Vagina (tissue), 2 donors: ENCODE measurements at regions not wholly inside any gene's neighbourhood (a gene's known extent, or its start where the extent isn't known, plus 50 kb on each side); places are given as distances from the start of the nearest gene placed in this dataset.

Source experiments
- DNase-seq, 2 donors: peaks; one replicate each; pipeline ENCODE4 v3.0.0-alpha.2; 2017; ENCODE audit errors: extremely low spot score in 2 of 2
- H3K27ac ChIP-seq: fragments of 200-600 bp; sonication (generic); one replicate; pipeline ENCODE4 v1.5.1; 2019
- H3K27me3 ChIP-seq: fragments of 200-600 bp; sonication (generic); one replicate; pipeline ENCODE4 v1.5.1; 2019
- H3K36me3 ChIP-seq, 2 donors: fragments of 200-600 bp; sonication (generic); one replicate each; pipeline ENCODE4 v1.5.1; 2017 to 2019
- H3K4me1 ChIP-seq: fragments of 200-600 bp; sonication (generic); one replicate; pipeline ENCODE4 v1.5.1; 2019
- H3K4me3 ChIP-seq, 2 donors: fragments of 200-600 bp; sonication (generic); 1 replicate in 1 of 2; 2 replicates in 1 of 2; pipeline ENCODE4 v1.5.1; 2016 to 2019
- H3K9me3 ChIP-seq: fragments of 200-600 bp; sonication (generic); one replicate; pipeline ENCODE4 v1.5.1; 2019
- CTCF ChIP-seq, 3 experiments: fragments of 450-650 bp in 2 of 3; fragments of 200-600 bp in 1 of 3; sonication (generic) in 1 of 3; IDR thresholded peaks; one replicate each; pipeline ENCODE4 v1.5.1; 2017 to 2019; ENCODE audit warnings: antibody characterized with exemption in 3 of 3, mild to moderate bottlenecking in 2 of 3, moderate library complexity in 2 of 3
- POLR2A ChIP-seq, 2 donors: fragments of 450-650 bp; IDR thresholded peaks; one replicate each; pipeline ENCODE4 v1.6.1; 2017; ENCODE audit warnings: antibody characterized with exemption in 2 of 2, mild to moderate bottlenecking in 2 of 2, moderate library complexity in 2 of 2
- POLR2AphosphoS5 ChIP-seq, 2 donors: sonication (generic); formaldehyde crosslinking; IDR thresholded peaks; one replicate each; pipeline ENCODE4 v1.9.0; 2017; ENCODE audit warnings: antibody characterized with exemption in 2 of 2, mild to moderate bottlenecking in 2 of 2, low read depth in 1 of 2; ENCODE audit not compliant: insufficient read depth in 1 of 2
- intact Hi-C: fragments of 100-400 bp; cut with DNase I; formaldehyde crosslinking; loops from one replicate; pipeline ENCODE4 v1.15.1; 2023

GRCh38 chr1:116288201-116288598, 84.8 kb upstream of the ATP1A1 start:
- DNase-seq, result no peak
- no peak overlapping the region for H3K4me3 ChIP-seq
- no peaks in the 10 kb centered on the region for H3K27me3 ChIP-seq
- H3K36me3 ChIP-seq, result no peaks in the 10 kb centered on the region
- H3K27ac ChIP-seq, result no peak overlapping the region
- H3K9me3 ChIP-seq, result no peaks in the 10 kb centered on the region
- intact Hi-C loops, result no loop called here
- H3K4me1 ChIP-seq, result peaks cover 33% of the 10 kb centered on the region
- no peak for TF ChIP-seq POLR2AphosphoS5 (IDR thresholded peaks at IDR 0.05; ENCODE audit: insufficient read depth in 1 of 2, low read depth in 1 of 2)

- no peaks in the 10 kb centered on the region for H3K36me3 ChIP-seq
- H3K27me3 ChIP-seq, result no peaks in the 10 kb centered on the region
- intact Hi-C loops, result no loop called here
- TF ChIP-seq POLR2A (IDR thresholded peaks at IDR 0.05), result no peak
- TF ChIP-seq POLR2AphosphoS5 (IDR thresholded peaks at IDR 0.05; ENCODE audit: insufficient read depth in 1 of 2, low read depth in 1 of 2), result peak in 1 of 2 donors; percentile 15
- TF ChIP-seq CTCF (IDR thresholded peaks at IDR 0.05), result no peak
- no peak overlapping the region for H3K27ac ChIP-seq
- no peaks in the 10 kb centered on the region for H3K9me3 ChIP-seq
- H3K4me1 ChIP-seq, result peaks cover 33% of the 10 kb centered on the region
- H3K4me3 ChIP-seq, result no peak overlapping the region
- no peak for DNase-seq
These were observed 83.9 kb upstream of the ATP1A1 start for GRCh38 chr1:116289193-116289592.

GRCh38 chr1:116290085-116290705, 82.8 kb upstream of the ATP1A1 start:
- no peak for TF ChIP-seq CTCF (IDR thresholded peaks at IDR 0.05)
- no peak for TF ChIP-seq POLR2A (IDR thresholded peaks at IDR 0.05)
- peak in 1 of 2 donors; percentile 28 for TF ChIP-seq POLR2AphosphoS5 (IDR thresholded peaks at IDR 0.05; ENCODE audit: insufficient read depth in 1 of 2, low read depth in 1 of 2)
- no peak for DNase-seq
- H3K4me3 ChIP-seq, result no peak overlapping the region
- H3K27me3 ChIP-seq, result no peaks in the 10 kb centered on the region
- no peak overlapping the region for H3K27ac ChIP-seq
- peaks cover 33% of the 10 kb centered on the region for H3K4me1 ChIP-seq
- H3K36me3 ChIP-seq, result no peaks in the 10 kb centered on the region
- intact Hi-C loops, result no loop called here
- H3K9me3 ChIP-seq, result no peaks in the 10 kb centered on the region

- H3K27ac ChIP-seq, result no peak overlapping the region
- DNase-seq, result no peak
- no peak for TF ChIP-seq POLR2A (IDR thresholded peaks at IDR 0.05)
- no peak for TF ChIP-seq POLR2AphosphoS5 (IDR thresholded peaks at IDR 0.05; ENCODE audit: insufficient read depth in 1 of 2, low read depth in 1 of 2)
- TF ChIP-seq CTCF (IDR thresholded peaks at IDR 0.05), result no peak
These were observed 82.0 kb upstream of the ATP1A1 start for GRCh38 chr1:116291024-116291423.

GRCh38 chr1:116292929-116293725, 79.9 kb upstream of the ATP1A1 start:
- Histone ChIP-seq H3K36me3 (no peaks in the 10 kb centered on the region), H3K4me1 (peaks cover 25% of the 10 kb centered on the region), H3K27me3 (no peaks in the 10 kb centered on the region), H3K4me3 (no peak overlapping the region), H3K9me3 (no peaks in the 10 kb centered on the region), H3K27ac (no peak overlapping the region)
- intact Hi-C loops, result no loop called here
- DNase-seq, result no peak
- TF ChIP-seq POLR2AphosphoS5 (IDR thresholded peaks at IDR 0.05; ENCODE audit: insufficient read depth in 1 of 2, low read depth in 1 of 2), result no peak
- TF ChIP-seq CTCF (IDR thresholded peaks at IDR 0.05), result no peak
- no peak for TF ChIP-seq POLR2A (IDR thresholded peaks at IDR 0.05)

More at GRCh38 chr1:116291024-116291423, 82.0 kb upstream of the ATP1A1 start:
- peaks cover 33% of the 10 kb centered on the region for H3K4me1 ChIP-seq
- intact Hi-C loops, result no loop called here
- no peaks in the 10 kb centered on the region for H3K36me3 ChIP-seq
- no peaks in the 10 kb centered on the region for H3K27me3 ChIP-seq
- no peaks in the 10 kb centered on the region for H3K9me3 ChIP-seq
- no peak overlapping the region for H3K4me3 ChIP-seq
